ENCODE measurements at regions not wholly inside any gene's neighbourhood (a gene's known extent, or its start where the extent isn't known, plus 50 kb on each side); places are given as distances from the start of the nearest gene placed in this dataset.

DNA sequence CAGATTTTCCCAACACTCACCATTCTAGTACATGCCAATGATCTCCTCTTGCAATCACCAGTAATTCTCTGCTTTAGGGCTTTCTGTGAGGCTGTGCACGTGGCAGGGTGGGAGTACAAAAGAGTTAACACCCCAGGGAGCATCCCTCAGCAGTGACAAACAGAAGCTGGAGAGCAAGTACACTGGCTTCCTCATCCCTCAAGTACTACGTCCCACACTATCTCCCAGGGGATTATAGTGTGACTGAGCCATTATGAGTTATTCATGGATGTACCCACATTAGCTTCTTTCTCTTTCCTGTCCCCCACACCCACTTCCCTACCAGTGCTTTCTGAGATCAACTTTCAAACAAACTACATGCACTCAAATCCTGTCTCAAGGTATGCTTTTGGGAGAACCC, 1216.5 kb upstream of the AUTS2 start:
- DNase-seq (ENCODE audit: low spot score in 2 of 2): no peak
- no peaks in the 10 kb centered on the region for H3K27me3 ChIP-seq
- H3K4me1 ChIP-seq: no peaks in the 10 kb centered on the region
- H3K4me3 ChIP-seq: no peak overlapping the region
- no peaks in the 10 kb centered on the region for H3K36me3 ChIP-seq
- peaks cover 3 to 11% of the 10 kb centered on the region in 2 donors for H3K9me3 ChIP-seq
- H3K27ac ChIP-seq: no peak overlapping the region
- intact Hi-C loops (cut with DNase I): no loop called here
- TF ChIP-seq, protein P1, sequence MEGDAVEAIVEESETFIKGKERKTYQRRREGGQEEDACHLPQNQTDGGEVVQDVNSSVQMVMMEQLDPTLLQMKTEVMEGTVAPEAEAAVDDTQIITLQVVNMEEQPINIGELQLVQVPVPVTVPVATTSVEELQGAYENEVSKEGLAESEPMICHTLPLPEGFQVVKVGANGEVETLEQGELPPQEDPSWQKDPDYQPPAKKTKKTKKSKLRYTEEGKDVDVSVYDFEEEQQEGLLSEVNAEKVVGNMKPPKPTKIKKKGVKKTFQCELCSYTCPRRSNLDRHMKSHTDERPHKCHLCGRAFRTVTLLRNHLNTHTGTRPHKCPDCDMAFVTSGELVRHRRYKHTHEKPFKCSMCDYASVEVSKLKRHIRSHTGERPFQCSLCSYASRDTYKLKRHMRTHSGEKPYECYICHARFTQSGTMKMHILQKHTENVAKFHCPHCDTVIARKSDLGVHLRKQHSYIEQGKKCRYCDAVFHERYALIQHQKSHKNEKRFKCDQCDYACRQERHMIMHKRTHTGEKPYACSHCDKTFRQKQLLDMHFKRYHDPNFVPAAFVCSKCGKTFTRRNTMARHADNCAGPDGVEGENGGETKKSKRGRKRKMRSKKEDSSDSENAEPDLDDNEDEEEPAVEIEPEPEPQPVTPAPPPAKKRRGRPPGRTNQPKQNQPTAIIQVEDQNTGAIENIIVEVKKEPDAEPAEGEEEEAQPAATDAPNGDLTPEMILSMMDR (IDR thresholded peaks at IDR 0.05): no peak

DNA sequence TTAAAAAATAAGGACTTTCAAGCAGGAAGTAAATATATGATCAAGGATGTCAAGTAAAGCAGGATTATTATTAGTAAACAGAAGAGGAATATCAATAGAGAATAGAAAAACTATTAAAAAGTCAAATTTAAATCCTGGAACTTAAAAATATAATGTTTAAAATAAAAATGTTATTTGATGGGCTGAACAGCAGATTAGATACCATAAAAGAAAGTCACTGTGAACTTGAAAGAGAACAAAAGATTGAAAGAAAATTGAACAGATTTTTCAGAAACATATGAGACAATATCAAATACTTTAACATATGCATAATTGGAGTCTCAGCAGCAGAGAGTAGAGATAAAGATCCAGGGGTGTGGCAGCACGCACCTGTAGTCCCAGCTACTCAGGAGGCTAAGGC, 1213.7 kb upstream of the AUTS2 start:
- Histone ChIP-seq H3K27ac (no peak overlapping the region), H3K4me1 (no peaks in the 10 kb centered on the region), H3K4me3 (no peak overlapping the region), H3K36me3 (no peaks in the 10 kb centered on the region), H3K9me3 (peaks cover 3 to 11% of the 10 kb centered on the region in 2 donors), H3K27me3 (no peaks in the 10 kb centered on the region)
- TF ChIP-seq, protein P1 (IDR thresholded peaks at IDR 0.05): no peak
- intact Hi-C loops (cut with DNase I): no loop called here
- no peak for DNase-seq (ENCODE audit: low spot score in 2 of 2)

DNA sequence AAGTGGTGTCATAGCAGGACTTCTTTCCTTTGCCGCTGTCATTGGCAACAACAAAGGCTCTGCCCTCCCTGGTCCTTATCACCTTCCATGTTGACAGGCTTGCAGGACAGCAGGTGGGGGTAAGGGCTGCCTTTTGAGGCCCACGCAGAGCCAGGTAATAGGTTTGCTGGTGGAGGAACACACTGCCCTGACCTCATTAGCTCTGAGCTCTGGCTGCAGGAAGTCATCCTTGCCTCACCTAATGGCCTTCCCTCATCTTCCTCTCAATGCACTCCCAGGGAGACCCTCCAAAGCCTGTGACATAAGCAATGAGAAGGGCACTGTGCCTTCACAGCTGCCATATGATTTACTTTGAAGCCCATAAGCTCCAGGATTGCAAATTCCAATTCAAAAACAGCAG, 1205.2 kb upstream of the AUTS2 start:
- no peaks in the 10 kb centered on the region for H3K36me3 ChIP-seq
- H3K4me3 ChIP-seq: no peak overlapping the region
- H3K9me3 ChIP-seq: no peaks in the 10 kb centered on the region
- no peak overlapping the region for H3K27ac ChIP-seq
- TF ChIP-seq, protein P1 (IDR thresholded peaks at IDR 0.05): no peak
- H3K27me3 ChIP-seq: no peaks in the 10 kb centered on the region
- DNase-seq (ENCODE audit: low spot score in 2 of 2): no peak
- no peaks in the 10 kb centered on the region for H3K4me1 ChIP-seq
- intact Hi-C loops (cut with DNase I): no loop called here

DNA sequence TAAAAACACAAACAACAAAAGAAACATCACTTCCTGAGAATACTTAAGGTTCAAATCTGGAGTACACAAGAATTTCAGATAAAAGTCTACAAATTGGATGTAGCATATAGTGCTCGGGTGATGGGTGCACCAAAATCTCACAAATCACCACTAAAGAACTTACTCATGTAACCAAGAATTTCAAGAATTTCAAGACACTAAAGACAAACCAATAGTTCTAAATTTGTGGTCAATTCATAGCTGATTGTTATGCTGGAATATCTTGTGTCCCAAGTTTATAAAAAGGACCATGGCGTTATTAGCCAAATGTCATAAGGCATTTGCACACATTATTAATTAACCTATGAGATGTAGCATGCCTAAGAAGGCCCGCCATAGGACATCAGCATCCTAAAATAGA, 1204.1 kb upstream of the AUTS2 start:
- H3K27ac ChIP-seq: no peak overlapping the region
- no peak overlapping the region for H3K4me3 ChIP-seq
- intact Hi-C loops (cut with DNase I): no loop called here
- TF ChIP-seq, protein P1 (IDR thresholded peaks at IDR 0.05): no peak
- no peak for DNase-seq (ENCODE audit: low spot score in 2 of 2)
- no peaks in the 10 kb centered on the region for H3K36me3 ChIP-seq
- H3K4me1 ChIP-seq: no peaks in the 10 kb centered on the region
- no peaks in the 10 kb centered on the region for H3K9me3 ChIP-seq
- no peaks in the 10 kb centered on the region for H3K27me3 ChIP-seq

DNA sequence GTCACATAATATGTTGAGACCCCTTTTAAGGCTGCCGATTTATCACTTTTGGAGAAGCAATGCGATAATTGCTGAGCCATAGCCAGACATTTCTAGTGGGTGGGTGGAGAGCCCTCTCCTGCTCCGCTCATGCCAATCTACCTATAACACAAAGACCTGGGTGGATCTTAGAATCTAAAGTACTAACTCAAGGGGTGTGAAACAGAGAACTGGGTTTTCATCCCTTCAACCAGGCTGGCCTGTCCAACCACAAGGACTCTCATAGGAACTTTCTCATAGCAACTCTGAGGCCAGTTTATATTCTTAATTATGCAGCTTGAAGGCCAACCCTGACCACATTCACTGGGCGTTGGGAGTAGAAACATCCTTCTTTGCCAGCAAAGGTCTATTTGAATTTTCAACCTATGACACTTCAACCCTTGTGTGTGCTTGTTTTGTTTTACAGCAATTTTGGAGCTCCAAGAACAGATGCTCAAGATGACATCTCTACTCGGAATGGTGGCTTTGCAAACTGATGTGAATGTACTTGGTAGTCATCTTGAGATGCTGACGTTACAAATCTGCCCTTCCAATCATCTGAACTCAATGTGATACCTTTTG, 1198.2 kb upstream of the AUTS2 start:
- H3K4me3 ChIP-seq: no peak overlapping the region
- H3K27me3 ChIP-seq: no peaks in the 10 kb centered on the region
- intact Hi-C loops (cut with DNase I): no loop called here
- TF ChIP-seq, protein P1 (IDR thresholded peaks at IDR 0.05): no peak
- no peak for DNase-seq (ENCODE audit: low spot score in 2 of 2)
- H3K9me3 ChIP-seq: no peaks in the 10 kb centered on the region
- no peak overlapping the region for H3K27ac ChIP-seq
- no peaks in the 10 kb centered on the region for H3K4me1 ChIP-seq
- no peaks in the 10 kb centered on the region for H3K36me3 ChIP-seq

DNA sequence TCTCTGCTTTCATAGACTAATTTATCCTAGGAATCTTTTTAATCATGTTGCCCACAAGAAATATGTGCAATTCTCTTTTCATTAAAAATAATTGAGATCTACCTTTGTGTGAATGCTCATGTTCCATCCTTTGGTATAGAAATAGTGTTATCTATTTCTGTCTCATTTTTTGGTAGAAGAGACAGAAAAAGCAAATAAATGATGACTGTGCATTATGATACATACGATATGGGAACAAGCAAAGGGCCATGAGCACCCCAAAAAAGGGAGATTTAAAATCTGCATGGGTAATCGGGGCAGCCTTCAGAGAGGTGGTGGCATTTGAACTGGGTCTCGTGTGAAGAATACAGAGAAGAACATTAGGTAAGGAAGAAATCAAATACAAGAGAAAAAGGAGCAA, 1197.5 kb upstream of the AUTS2 start:
- intact Hi-C loops (cut with DNase I): no loop called here

More for the DNA sequence above, 1197.5 kb upstream of the AUTS2 start:
- Histone ChIP-seq H3K36me3 (no peaks in the 10 kb centered on the region), H3K4me3 (no peak overlapping the region), H3K27ac (no peak overlapping the region), H3K27me3 (no peaks in the 10 kb centered on the region), H3K9me3 (no peaks in the 10 kb centered on the region), H3K4me1 (no peaks in the 10 kb centered on the region)
- TF ChIP-seq, protein P1 (IDR thresholded peaks at IDR 0.05): no peak
- no peak for DNase-seq (ENCODE audit: low spot score in 2 of 2)
